Ovary (tissue), 7 donors: ENCODE measurements at regions not wholly inside any gene's neighbourhood (a gene's known extent, or its start where the extent isn't known, plus 50 kb on each side); places are given as distances from the start of the nearest gene placed in this dataset.

Experiments
- DNase-seq, 5 donors: peaks; one replicate each; pipeline ENCODE4 v3.0.0-alpha.2; 2019 to 2020
- H3K27ac ChIP-seq, 2 donors: fragments of 200-600 bp; one replicate each; pipeline versions ENCODE4 v1.5.1 to v1.8.0; 2019 to 2022
- H3K27me3 ChIP-seq: fragments of 200-600 bp; one replicate; pipeline ENCODE4 v1.8.0; 2022
- H3K36me3 ChIP-seq: fragments of 200-600 bp; sonication (generic); one replicate; pipeline ENCODE4 v1.5.1; 2019
- H3K4me1 ChIP-seq: one replicate; pipeline ENCODE4 v1.8.1; 2013; ENCODE audit warnings: mild to moderate bottlenecking, moderate library complexity; ENCODE audit not compliant: insufficient read depth
- H3K4me3 ChIP-seq: fragments of 200-600 bp; sonication (generic); one replicate; pipeline ENCODE4 v1.5.1; 2017
- H3K9me3 ChIP-seq, 2 donors: fragments of 200-600 bp in 1 of 2; sonication (generic) in 1 of 2; one replicate each; pipeline versions ENCODE4 v1.5.1 to v1.8.1; 2013 to 2019; ENCODE audit warnings: mild to moderate bottlenecking in 1 of 2, moderate library complexity in 1 of 2
- EP300 ChIP-seq: sonication (generic); formaldehyde crosslinking; IDR thresholded peaks from one replicate; pipeline ENCODE4 v1.6.1; 2017; ENCODE audit warnings: antibody characterized with exemption
- POLR2A ChIP-seq: fragments of 450-650 bp; IDR thresholded peaks from one replicate; pipeline ENCODE4 v1.6.1; 2017; ENCODE audit warnings: antibody characterized with exemption, mild to moderate bottlenecking, moderate library complexity
- WGBS, 3 donors: extraction: QIAGEN DNeasy Blood & Tissue Kit in 1 of 3; methylation state at CpG; one replicate each; pipeline versions ENCODE4 v1.1.5 to v1.1.7; 2013 to 2017; 5-methylcytosine and 5-hydroxymethylcytosine counted together
- intact Hi-C, 4 donors: fragments of 100-400 bp; cut with DNase I; formaldehyde crosslinking; loops; one replicate each; pipeline versions ENCODE4 v1.11.0 to v1.15.1; 2022 to 2023
- TF ChIP-seq, protein P1 (sequence below), 3 donors: fragments of 450-650 bp in 2 of 3; fragments of 200-600 bp in 1 of 3; IDR thresholded peaks; one replicate each; pipeline versions ENCODE4 v1.5.1 to v1.8.0; 2016 to 2022; ENCODE audit warnings: antibody characterized with exemption in 3 of 3, mild to moderate bottlenecking in 1 of 3
- donor health status: DM: no; HTN: no; CAD: no; lungs with moderate emphysema.
- donor health status: DM: no; HTN: no; CAD: no.
- donor health status: Bipolar disorder and iron deficiency.
- donor health status: DM: no; HTN: no; CAD: no.
- donor health status: DM: yes; HTN: yes; CAD: no.

DNA sequence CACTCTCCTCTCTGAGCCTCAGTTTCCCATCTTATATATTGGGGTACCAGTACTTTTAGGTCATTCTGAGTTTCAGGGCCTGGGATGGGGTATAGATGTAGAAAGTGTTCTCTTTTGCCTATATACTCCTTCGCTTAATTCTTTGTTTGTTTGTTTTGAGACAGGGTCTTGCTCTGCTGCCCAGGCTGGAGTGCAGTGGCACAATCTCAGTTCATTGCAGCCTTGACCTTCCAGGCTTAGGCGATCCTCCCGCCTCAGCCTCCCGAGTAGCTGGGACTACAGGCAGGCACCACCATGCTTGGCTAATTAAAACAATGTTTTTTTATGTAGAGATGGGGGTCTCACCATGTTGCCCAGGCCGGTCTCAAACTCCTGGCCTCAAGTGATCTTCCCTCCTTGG, 152.1 kb downstream of the AACS start:
- TF ChIP-seq POLR2A (no peak), EP300 (no peak)
- TF ChIP-seq, protein P1, sequence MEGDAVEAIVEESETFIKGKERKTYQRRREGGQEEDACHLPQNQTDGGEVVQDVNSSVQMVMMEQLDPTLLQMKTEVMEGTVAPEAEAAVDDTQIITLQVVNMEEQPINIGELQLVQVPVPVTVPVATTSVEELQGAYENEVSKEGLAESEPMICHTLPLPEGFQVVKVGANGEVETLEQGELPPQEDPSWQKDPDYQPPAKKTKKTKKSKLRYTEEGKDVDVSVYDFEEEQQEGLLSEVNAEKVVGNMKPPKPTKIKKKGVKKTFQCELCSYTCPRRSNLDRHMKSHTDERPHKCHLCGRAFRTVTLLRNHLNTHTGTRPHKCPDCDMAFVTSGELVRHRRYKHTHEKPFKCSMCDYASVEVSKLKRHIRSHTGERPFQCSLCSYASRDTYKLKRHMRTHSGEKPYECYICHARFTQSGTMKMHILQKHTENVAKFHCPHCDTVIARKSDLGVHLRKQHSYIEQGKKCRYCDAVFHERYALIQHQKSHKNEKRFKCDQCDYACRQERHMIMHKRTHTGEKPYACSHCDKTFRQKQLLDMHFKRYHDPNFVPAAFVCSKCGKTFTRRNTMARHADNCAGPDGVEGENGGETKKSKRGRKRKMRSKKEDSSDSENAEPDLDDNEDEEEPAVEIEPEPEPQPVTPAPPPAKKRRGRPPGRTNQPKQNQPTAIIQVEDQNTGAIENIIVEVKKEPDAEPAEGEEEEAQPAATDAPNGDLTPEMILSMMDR (IDR thresholded peaks at IDR 0.05), result no peak
- intact Hi-C loops, result no loop called here
- 64 to 71% (median 66%) methylated on average over 5 of the region's 5 CpGs for WGBS, 3 donors

DNA sequence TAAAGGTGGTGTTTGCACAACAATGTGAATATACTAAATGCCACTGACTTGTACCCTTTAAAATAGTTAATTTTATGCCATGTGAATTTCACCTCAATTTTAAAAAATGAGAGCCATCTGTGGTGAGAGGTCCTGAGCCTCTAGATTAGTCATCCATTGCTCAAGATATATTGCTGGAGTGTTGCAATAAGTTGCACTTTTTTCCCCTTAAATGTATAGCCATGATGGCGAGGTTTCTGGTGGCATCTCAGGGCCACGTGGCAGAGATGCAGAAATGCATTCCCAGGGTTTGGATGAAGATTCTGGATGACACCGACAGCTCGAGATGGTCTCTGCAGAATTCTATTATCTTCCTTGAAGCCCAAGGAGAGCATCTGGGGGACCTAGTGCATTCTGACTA, 153.7 kb downstream of the AACS start:
- Histone ChIP-seq H3K27ac (no peak overlapping the region), H3K9me3 (no peaks in the 10 kb centered on the region), H3K4me1 (no peaks in the 10 kb centered on the region), H3K4me3 (no peak overlapping the region), H3K36me3 (no peaks in the 10 kb centered on the region), H3K27me3 (no peaks in the 10 kb centered on the region)
- intact Hi-C loops, result no loop called here
- no peak for DNase-seq
- TF ChIP-seq POLR2A (no peak), EP300 (no peak)
- TF ChIP-seq, protein P1 (IDR thresholded peaks at IDR 0.05), result no peak
- WGBS, 3 donors, result 72 to 81% (median 76%) methylated on average over 4 of the region's 4 CpGs

More for the DNA sequence above, 152.1 kb downstream of the AACS start:
- Histone ChIP-seq H3K4me1 (no peaks in the 10 kb centered on the region), H3K9me3 (no peaks in the 10 kb centered on the region), H3K27ac (no peak overlapping the region), H3K36me3 (no peaks in the 10 kb centered on the region), H3K4me3 (no peak overlapping the region), H3K27me3 (no peaks in the 10 kb centered on the region)
- no peak for DNase-seq

DNA sequence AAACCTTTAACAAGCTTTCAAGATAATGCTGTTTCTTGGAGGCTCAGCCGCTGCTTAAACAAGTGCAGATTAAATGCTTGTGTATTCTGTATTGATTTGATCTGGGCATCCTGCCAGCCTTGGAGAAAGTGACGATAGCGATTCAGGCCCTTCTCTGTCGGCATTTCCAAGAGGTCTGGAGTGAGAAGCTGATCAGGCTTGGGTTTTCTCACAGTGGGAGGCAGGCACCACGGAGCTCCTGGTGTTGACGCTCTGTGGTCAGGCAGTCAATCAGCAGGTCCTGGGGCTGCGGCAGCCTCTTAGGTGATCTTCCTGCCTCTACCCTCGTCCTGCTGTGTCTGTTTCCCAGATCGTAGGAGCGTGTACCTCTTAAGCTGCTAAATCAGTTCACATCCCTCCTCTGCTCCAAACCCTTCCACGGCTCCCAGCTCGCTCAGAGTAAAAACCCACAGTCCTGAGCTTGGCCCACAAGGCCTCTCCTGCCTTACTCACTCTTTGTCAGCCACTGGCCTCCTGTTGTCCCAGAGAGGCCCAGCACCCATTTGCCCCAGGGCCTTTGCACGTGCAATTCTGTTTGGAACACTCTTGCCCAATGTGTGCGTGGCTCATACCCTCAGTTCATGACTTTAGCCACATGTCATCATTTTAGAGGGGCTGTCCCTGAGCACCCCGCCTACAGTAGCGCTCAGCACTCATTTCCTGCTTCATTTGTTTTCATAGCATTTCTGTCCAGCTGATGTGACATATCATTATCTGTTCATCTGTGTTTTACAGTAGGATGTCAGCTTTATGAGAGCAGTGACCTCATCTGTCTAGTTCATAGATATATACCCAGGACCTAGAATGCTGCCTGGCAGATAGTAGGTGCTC, 155.4 kb downstream of the AACS start:
- intact Hi-C loops, result no loop called here
- Histone ChIP-seq H3K27me3 (no peaks in the 10 kb centered on the region), H3K4me1 (no peaks in the 10 kb centered on the region), H3K36me3 (no peaks in the 10 kb centered on the region), H3K9me3 (no peaks in the 10 kb centered on the region), H3K27ac (no peak overlapping the region), H3K4me3 (no peak overlapping the region)
- TF ChIP-seq EP300 (no peak), POLR2A (no peak)
- TF ChIP-seq, protein P1 (IDR thresholded peaks at IDR 0.05), result no peak
- DNase-seq, result no peak
- 57 to 58% (median 58%) methylated on average over 15 to 16 of the region's 16 CpGs for WGBS, 3 donors

DNA sequence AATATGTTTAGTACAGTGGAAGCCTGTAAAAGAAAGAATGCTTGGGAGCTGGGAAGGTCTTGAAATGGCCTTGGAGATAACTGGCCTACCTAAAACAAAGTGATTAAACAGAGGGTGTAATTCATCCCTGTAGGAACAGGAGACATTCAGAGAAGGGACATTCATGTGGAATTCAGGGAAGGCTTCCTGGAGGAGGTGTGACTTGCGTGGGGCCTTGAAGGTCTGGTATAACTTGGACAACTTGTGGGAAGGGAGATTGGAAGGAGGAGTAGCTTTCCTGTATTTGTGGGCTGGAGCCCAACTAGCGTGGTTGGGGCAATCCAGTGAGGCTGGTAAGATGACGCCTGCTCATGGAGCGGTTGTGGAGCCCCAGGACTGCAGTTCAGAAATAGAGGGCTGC, 156.4 kb downstream of the AACS start:
- 78 to 83% (median 80%) methylated on average over 4 of the region's 4 CpGs for WGBS, 3 donors
- DNase-seq, result no peak
- TF ChIP-seq EP300, result no peak
- TF ChIP-seq, protein P1 (IDR thresholded peaks at IDR 0.05), result no peak
- H3K36me3 ChIP-seq, result no peaks in the 10 kb centered on the region
- no peaks in the 10 kb centered on the region for H3K4me1 ChIP-seq
- intact Hi-C loops, result no loop called here
- no peak overlapping the region for H3K4me3 ChIP-seq
- no peaks in the 10 kb centered on the region for H3K27me3 ChIP-seq
- no peaks in the 10 kb centered on the region for H3K9me3 ChIP-seq
- no peak overlapping the region for H3K27ac ChIP-seq
